ENCODE measurements at regions not wholly inside any gene's neighbourhood (a gene's known extent, or its start where the extent isn't known, plus 50 kb on each side); places are given as distances from the start of the nearest gene placed in this dataset.

- H3K4me3 ChIP-seq = no peak overlapping the region
- intact Hi-C loops (cut with DNase I) = loop anchor here in 3 of 10 donors (10.0 kb wide), 1 partner anchor 138 kb away; the partner anchor contains the start of gene IRS1 (in 3 of the 3)
- no peaks in the 10 kb centered on the region for H3K36me3 ChIP-seq
- DNase-seq (no peak), ATAC-seq (no peak)
- no peak for TF ChIP-seq CTCF (IDR thresholded peaks at IDR 0.05)
- no peak for TF ChIP-seq POLR2A (IDR thresholded peaks at IDR 0.05)
- H3K27me3 ChIP-seq = no peaks in the 10 kb centered on the region
- H3K27ac ChIP-seq = no peak overlapping the region
- no peaks in the 10 kb centered on the region for H3K9me3 ChIP-seq
- WGBS, 4 donors = 78 to 87% (median 84%) methylated on average over 4 of the region's 4 CpGs
- H3K4me1 ChIP-seq = peaks cover 0 to 41% (median 22%) of the 10 kb centered on the region in 12 donors
Observed at GRCh38 chr2:226656367-226656766, 143.3 kb downstream of the IRS1 start.

GRCh38 chr2:226655871-226656270 is 143.7 kb downstream of the IRS1 start:
- H3K4me1 ChIP-seq = peaks cover 0 to 42% (median 22%) of the 10 kb centered on the region in 12 donors
- intact Hi-C loops (cut with DNase I) = loop anchor here in 3 of 10 donors (10.0 kb wide), 1 partner anchor 139 kb away; the partner anchor contains the start of gene IRS1 (in 3 of the 3)
- H3K9me3 ChIP-seq = no peaks in the 10 kb centered on the region
- no peak for TF ChIP-seq CTCF (IDR thresholded peaks at IDR 0.05)
- TF ChIP-seq POLR2A (IDR thresholded peaks at IDR 0.05) = no peak
- H3K27ac ChIP-seq = no peak overlapping the region
- no peaks in the 10 kb centered on the region for H3K27me3 ChIP-seq
- H3K36me3 ChIP-seq = no peaks in the 10 kb centered on the region
- ATAC-seq (no peak), DNase-seq (no peak)
- no peak overlapping the region for H3K4me3 ChIP-seq
- 65 to 76% (median 72%) methylated on average over 1 of the region's 1 CpG for WGBS, 4 donors

- ATAC-seq (no peak), DNase-seq (no peak)
- H3K9me3 ChIP-seq = peaks cover 0 to 7% (median 0%) of the 10 kb centered on the region in 12 donors
- H3K4me1 ChIP-seq = peaks cover 0 to 33% (median 21%) of the 10 kb centered on the region in 12 donors
- no peaks in the 10 kb centered on the region for H3K27me3 ChIP-seq
- TF ChIP-seq CTCF (IDR thresholded peaks at IDR 0.05) = no peak
- TF ChIP-seq POLR2A (IDR thresholded peaks at IDR 0.05) = no peak
- no peaks in the 10 kb centered on the region for H3K36me3 ChIP-seq
- intact Hi-C loops (cut with DNase I) = loop anchor here in 7 of 10 donors (5.0 to 10.0 kb wide), 4 partner anchors 74 to 144 kb away; partner anchors contain the start of gene IRS1 (in 5 of the 7)
- no peak overlapping the region for H3K27ac ChIP-seq
- no peak overlapping the region for H3K4me3 ChIP-seq
- 92 to 100% (median 95%) methylated on average over 1 of the region's 1 CpG for WGBS, 4 donors
Observed at GRCh38 chr2:226652983-226653765, 146.4 kb downstream of the IRS1 start.

GRCh38 chr2:226652369-226652768 is 147.3 kb downstream of the IRS1 start:
- WGBS, 4 donors = 48 to 61% (median 52%) methylated on average over 4 of the region's 4 CpGs
- no peaks in the 10 kb centered on the region for H3K27me3 ChIP-seq
- no peaks in the 10 kb centered on the region for H3K36me3 ChIP-seq
- H3K4me3 ChIP-seq = no peak overlapping the region
- no peak for TF ChIP-seq CTCF (IDR thresholded peaks at IDR 0.05)
- no peak for TF ChIP-seq POLR2A (IDR thresholded peaks at IDR 0.05)
- intact Hi-C loops (cut with DNase I) = loop anchor here in 7 of 10 donors (5.0 to 10.0 kb wide), 4 partner anchors 75 to 145 kb away; partner anchors contain the start of gene IRS1 (in 5 of the 7)
- H3K4me1 ChIP-seq = peaks cover 0 to 33% (median 21%) of the 10 kb centered on the region in 12 donors
- DNase-seq (no peak), ATAC-seq (no peak)
- no peak overlapping the region for H3K27ac ChIP-seq
- H3K9me3 ChIP-seq = peaks cover 0 to 7% (median 0%) of the 10 kb centered on the region in 12 donors

Measured in heart left ventricle (tissue), 16 donors.